SK-N-MC (cell line): ENCODE measurements at regions not wholly inside any gene's neighbourhood (a gene's known extent, or its start where the extent isn't known, plus 50 kb on each side); places are given as distances from the start of the nearest gene placed in this dataset.

Experiments
- DNase-seq: peaks from one replicate; pipeline ENCODE4 v3.0.0-alpha.2; 2011; ENCODE audit warnings: low read depth, low spot score
- H3K27ac ChIP-seq: fragments of 200-600 bp; sonication (generic); 2 replicates; pipeline ENCODE4 v1.5.1; 2016; ENCODE audit warnings: mixed run types
- H3K36me3 ChIP-seq: fragments of 200-600 bp; sonication (generic); 2 replicates; pipeline ENCODE4 v1.6.1; 2017; ENCODE audit warnings: antibody characterized with exemption, low read length, mixed read lengths; ENCODE audit not compliant: insufficient read depth
- H3K4me3 ChIP-seq: fragments of 200-600 bp; sonication (generic); 2 replicates; pipeline ENCODE4 v1.5.1; 2016
- H3K9ac ChIP-seq: fragments of 200-600 bp; sonication (generic); 2 replicates; pipeline ENCODE4 v1.8.0; 2017; ENCODE audit warnings: mixed run types, mixed read lengths; ENCODE audit not compliant: insufficient read length
- H3K9me3 ChIP-seq: fragments of 200-600 bp; sonication (generic); 2 replicates; pipeline ENCODE4 v1.6.1; 2017; ENCODE audit warnings: low read depth, mild to moderate bottlenecking, antibody characterized with exemption, low read length, moderate library complexity, mixed read lengths
- EZH2 ChIP-seq: fragments of 200-600 bp; sonication (generic); IDR thresholded peaks from one replicate; pipeline ENCODE4 v1.6.1; 2017; ENCODE audit warnings: antibody characterized with exemption
- FOXP2 ChIP-seq: optimal IDR thresholded peaks from 2 replicates; pipeline ENCODE3; 2011; ENCODE audit warnings: mild to moderate bottlenecking, moderate library complexity; ENCODE audit not compliant: insufficient read depth; ENCODE audit errors: extremely low read length, control extremely low read depth
- POLR2AphosphoS5 ChIP-seq: IDR thresholded peaks from 2 replicates; pipeline ENCODE4 v1.6.1; 2012; ENCODE audit warnings: mild to moderate bottlenecking, low read depth, low read length, borderline replicate concordance

DNA sequence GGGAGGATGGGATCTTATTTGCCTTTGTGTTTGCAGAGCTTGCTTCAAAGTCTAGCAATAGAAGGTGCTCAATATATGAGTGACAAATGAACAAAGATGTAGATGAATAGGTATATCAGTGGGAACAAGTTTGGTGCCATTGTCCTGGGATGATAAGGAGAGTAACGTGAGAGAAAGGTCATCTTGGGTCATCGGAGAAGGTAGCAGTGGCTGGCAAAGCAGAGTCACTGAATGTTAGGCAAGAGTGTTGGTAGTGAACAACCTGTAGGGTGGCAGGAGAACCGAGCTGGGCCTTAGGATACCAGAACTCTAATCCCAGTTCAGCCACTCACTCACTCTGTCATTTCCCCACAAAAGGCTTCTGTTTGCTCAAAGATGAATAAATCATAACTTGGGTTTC is 87.2 kb downstream of the CCDC71L start:
- TF ChIP-seq EZH2 (no peak), POLR2AphosphoS5 (no peak), FOXP2 (no peak)
- DNase-seq = no peak
- no peaks in the 10 kb centered on the region for H3K36me3 ChIP-seq
- H3K9me3 ChIP-seq = no peaks in the 10 kb centered on the region
- no peak overlapping the region for H3K27ac ChIP-seq
- H3K9ac ChIP-seq = no peak overlapping the region
- no peak overlapping the region for H3K4me3 ChIP-seq

DNA sequence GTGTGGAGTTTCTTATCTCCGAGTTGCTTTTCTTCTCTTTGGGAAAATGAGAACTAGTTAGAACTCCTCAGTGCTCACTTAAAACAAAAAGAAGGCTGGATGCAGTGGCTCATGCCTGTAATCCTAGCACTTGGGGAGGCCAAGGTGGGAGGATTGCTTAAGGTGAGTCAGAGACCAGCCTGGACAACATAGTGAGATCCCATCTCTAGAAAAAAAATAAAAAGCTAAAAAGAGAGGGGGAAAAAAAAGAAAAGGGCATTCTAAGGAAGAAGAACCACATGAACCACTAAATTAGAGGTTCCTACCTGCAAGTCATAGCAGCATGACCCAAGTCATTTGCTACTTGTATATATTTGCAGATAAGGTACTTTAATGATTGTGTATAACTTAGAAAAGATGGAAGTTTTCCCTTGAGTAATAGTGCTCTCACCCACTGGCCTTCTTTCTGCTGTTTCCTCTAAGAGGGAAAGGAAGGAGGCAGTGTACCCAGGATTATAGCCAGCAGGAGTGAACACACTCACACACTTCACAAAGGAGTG is 87.8 kb downstream of the CCDC71L start:
- Histone ChIP-seq H3K4me3 (no peak overlapping the region), H3K9me3 (no peaks in the 10 kb centered on the region), H3K27ac (no peak overlapping the region), H3K36me3 (no peaks in the 10 kb centered on the region), H3K9ac (no peak overlapping the region)
- DNase-seq = no peak
- TF ChIP-seq FOXP2 (no peak), EZH2 (no peak), POLR2AphosphoS5 (no peak)

DNA sequence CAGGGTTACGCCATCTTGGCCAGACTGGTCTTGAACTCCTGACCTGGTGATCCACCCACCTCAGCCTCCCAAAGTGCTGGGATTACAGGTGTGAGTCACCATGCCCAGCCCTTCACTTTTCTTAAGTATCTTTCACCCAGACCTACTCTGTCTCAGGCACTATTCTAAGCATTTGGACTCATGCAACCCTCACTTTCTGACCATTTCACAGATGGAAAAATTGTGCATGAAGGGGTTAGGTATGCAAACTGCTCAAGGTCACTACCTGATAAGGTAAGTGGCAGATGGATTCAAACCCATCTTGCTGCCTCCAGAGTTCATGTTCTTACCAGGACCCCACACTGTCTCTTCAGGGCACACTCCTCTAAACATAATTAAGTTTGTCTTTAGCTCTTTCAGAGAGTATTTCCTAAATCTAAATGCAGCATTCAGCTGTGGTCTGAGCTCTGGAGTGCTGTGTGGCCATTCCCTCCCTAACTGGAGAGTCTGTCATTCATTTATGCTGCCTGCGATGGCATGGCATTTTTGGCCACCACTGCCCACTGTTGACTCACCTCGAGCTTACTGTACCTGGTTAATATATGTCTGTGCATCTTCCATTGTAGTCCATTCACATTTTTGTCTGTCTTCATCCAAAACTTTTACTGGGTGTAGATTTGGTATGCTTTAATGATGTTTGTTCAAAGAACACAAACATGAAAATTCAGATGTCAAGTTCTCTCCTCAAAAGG is 88.4 kb downstream of the CCDC71L start:
- Histone ChIP-seq H3K27ac (no peak overlapping the region), H3K9me3 (no peaks in the 10 kb centered on the region), H3K4me3 (no peak overlapping the region), H3K36me3 (no peaks in the 10 kb centered on the region), H3K9ac (no peak overlapping the region)
- DNase-seq = no peak
- no peak for TF ChIP-seq POLR2AphosphoS5
- no peak for TF ChIP-seq FOXP2
- TF ChIP-seq EZH2 = no peak

DNA sequence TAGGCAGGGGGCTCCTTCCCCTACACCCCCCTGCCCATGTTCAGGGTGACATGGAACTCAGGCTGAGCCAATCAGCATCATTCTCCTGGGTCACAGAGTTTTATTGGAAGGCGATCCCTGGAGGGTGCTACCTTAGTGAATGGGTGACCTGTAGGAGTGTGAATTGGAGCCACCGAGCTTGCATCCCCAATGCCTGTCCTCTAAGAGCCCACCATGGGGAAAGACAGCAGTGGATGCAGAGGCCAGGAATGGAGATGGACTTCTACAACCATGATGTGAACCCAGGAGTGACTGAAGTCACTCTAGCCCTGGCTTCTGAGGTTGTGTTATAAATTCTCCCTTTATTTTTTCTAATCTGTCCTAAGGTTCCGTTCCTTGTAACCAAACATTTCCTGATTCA is 89.4 kb downstream of the CCDC71L start:
- Histone ChIP-seq H3K36me3 (no peaks in the 10 kb centered on the region), H3K4me3 (no peak overlapping the region), H3K27ac (no peak overlapping the region), H3K9me3 (no peaks in the 10 kb centered on the region), H3K9ac (no peak overlapping the region)
- no peak for DNase-seq
- TF ChIP-seq POLR2AphosphoS5 (no peak), FOXP2 (no peak), EZH2 (no peak)

DNA sequence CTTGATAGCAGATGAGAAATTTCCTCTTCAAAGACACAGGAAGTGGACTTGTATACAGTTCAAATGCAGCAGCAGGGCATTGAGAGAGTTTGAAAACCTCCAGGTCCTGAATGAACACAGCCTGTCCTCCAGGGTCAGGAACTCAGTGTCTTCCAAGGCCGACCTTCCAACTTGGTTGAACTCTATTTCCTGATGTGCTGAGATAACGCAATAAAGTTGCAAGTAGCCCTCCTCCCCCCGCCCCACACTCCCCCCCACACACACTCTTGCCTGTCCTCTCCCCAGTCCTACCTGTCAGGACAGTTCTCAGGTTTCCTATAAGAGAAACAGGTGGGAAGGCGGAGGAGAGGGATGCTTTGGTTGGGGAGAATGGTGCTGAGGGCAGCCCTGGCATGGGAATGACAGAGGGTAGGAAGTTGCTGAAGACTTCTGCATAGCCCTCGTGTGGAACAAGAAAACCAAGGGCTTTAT is 90.0 kb downstream of the CCDC71L start:
- H3K9ac ChIP-seq = peak overlapping the region; percentile 34
- DNase-seq = no peak
- H3K4me3 ChIP-seq = no peak overlapping the region
- TF ChIP-seq EZH2 (no peak), FOXP2 (no peak), POLR2AphosphoS5 (no peak)
- H3K27ac ChIP-seq = no peak overlapping the region; the same call in 1 of the 2 replicates
- H3K36me3 ChIP-seq = no peaks in the 10 kb centered on the region
- H3K9me3 ChIP-seq = no peaks in the 10 kb centered on the region

DNA sequence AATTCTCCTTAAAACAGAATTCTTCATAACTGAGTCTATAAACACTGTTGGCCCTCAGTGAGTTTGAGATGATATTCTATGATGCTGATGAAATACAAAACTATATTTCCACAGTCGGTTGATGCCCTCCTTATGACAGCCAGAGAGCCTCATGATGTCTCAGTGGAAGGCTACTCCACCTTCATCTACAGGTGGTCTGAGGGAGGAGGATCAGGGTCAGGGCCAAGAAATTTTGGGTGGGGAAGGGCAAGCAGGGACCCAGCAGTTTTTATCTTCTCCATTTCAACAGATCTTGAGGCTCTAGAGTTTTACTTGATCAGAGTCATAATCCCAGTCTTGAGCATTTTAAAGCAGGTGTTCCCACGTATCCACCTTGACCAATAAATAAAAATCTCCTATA is 90.8 kb downstream of the CCDC71L start:
- Histone ChIP-seq H3K27ac (no peak overlapping the region), H3K9ac (peak overlapping the region; percentile 34), H3K4me3 (no peak overlapping the region), H3K9me3 (no peaks in the 10 kb centered on the region), H3K36me3 (no peaks in the 10 kb centered on the region)
- TF ChIP-seq POLR2AphosphoS5 (no peak), FOXP2 (no peak), EZH2 (no peak)
- DNase-seq = no peak

DNA sequence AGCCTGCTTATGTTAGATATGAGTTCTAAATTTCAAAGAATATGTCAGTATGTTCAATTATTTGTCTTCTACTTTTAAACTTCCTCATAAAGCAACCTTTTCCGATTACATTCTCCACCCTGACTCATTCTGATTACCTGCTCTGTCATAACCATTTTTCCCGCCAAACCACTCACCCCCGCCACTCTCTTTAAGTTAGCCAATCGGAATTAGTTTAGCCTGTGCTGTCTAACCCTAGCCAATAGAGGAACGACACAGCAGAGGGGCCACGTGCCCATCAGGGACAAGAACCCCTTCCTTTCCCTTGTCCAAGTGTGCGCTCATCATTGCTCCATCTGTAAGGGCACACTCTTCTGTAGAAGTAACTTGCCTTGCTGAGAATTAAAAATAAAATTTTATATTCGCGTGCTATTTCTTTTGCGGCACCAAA is 91.4 kb downstream of the CCDC71L start:
- no peak for DNase-seq
- Histone ChIP-seq H3K4me3 (peak overlapping the region; percentile 48; the same call in 1 of the 2 replicates), H3K9me3 (no peaks in the 10 kb centered on the region), H3K27ac (peak overlapping the region; percentile 93), H3K9ac (peak overlapping the region; percentile 78), H3K36me3 (no peaks in the 10 kb centered on the region)
- no peak for TF ChIP-seq EZH2
- no peak for TF ChIP-seq POLR2AphosphoS5
- no peak for TF ChIP-seq FOXP2

DNA sequence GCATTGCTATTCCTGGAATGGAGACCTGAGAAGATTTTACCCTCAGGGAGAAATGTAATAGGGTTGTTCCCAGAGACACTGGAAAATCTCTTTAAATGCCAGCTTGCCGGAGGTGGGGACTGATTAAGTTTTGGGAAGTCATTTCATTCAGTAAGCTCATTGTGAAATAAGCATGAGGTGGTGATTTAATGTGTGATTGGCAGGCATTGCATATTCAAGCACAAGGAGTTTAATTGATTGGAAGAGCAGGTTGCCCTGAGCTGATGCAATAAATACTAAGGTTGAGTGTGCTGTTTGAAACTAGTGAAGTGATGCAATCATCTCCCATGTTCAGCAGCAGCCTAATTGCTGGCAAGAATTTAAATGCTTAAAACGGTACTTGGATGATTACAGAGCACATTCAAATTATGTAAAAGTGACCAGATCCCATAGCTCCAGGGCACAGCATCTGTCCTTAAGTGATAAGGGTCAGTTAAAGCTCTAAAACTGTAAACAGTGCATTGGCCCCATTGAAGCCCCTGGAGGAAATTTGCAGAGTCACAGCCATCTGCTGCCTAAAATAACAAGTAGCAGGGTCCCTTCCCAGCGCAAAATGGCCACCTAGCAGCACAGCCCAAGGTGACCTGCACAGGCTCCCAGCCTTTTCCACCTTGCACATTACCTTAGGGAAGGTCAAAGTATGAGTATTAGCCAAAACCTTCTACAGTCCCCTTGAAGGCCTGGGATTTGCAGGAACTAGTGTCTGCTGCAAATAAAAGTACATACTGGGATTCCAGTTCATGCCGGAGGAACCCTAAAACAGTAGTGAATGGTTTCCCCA is 92.1 kb downstream of the CCDC71L start:
- Histone ChIP-seq H3K9me3 (no peaks in the 10 kb centered on the region), H3K9ac (peak overlapping the region; percentile 78), H3K27ac (peak overlapping the region; percentile 93), H3K4me3 (peak overlapping the region; percentile 48), H3K36me3 (no peaks in the 10 kb centered on the region)
- DNase-seq = peak; percentile 94
- TF ChIP-seq EZH2 (no peak), POLR2AphosphoS5 (no peak; the same call in 1 of the 2 replicates), FOXP2 (no peak)
